ENCODE measurements at regions not wholly inside any gene's neighbourhood (a gene's known extent, or its start where the extent isn't known, plus 50 kb on each side); places are given as distances from the start of the nearest gene placed in this dataset.

DNA sequence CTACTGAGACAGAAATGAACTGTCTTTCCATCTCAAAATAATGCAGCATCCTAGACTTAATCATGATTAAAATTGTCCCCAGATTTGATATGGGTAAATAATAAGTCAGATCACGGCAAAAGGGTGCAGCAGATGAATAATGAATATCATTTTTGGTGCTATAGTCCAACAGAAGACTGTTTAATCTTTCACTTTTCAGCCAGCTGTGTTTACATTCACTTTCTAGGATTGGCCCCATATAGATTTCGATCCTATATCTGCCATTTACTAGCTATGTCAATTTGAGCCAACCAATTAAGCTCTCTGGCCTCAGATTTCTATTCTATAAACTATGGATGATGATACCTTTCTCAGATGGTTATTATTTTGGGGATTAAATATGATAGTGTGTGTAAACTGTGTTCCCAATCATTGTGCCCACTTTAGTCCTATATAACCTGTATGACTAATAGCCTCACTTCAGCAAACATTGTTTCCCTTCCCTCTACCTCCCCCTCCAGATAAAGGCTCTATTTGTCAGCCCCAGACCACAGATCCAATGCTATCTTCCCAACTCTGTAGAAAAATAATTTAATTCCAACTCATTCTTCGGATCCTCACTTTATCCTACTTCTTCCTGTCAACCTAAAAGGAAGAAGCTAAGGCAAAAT is 53.6 kb upstream of the NT5E start:
- H3K27me3 ChIP-seq (ENCODE audit: insufficient read depth, low read length, poor library complexity, severe bottlenecking), result no peaks in the 10 kb centered on the region
- no peak overlapping the region for H3K4me3 ChIP-seq (ENCODE audit: low read length)
- H3K27ac Mint-ChIP-seq, result no peak overlapping the region
- H3K4me1 Mint-ChIP-seq, result peaks cover 3 to 17% (median 7%) of the 10 kb centered on the region in 3 donors
- peaks cover 0 to 4% (median 0%) of the 10 kb centered on the region in 5 donors for H3K9me3 Mint-ChIP-seq
- H3K4me3 Mint-ChIP-seq, result no peak overlapping the region
- no peak overlapping the region for H3K27ac ChIP-seq (ENCODE audit: low read depth, low read length)
- H3K36me3 Mint-ChIP-seq, result no peaks in the 10 kb centered on the region
- POLR2A ChIA-PET, result no interaction called here
- CTCF ChIA-PET, result interaction anchor here (0.9 to 1.3 kb wide), 2 partner anchors 9 to 88 kb away, joined by 3 read pairs; no protein-coding TSS in a partner anchor
- DNase-seq, result no peak
- no peaks in the 10 kb centered on the region for H3K36me3 ChIP-seq (ENCODE audit: insufficient read depth, low read length)
- no peaks in the 10 kb centered on the region for H3K9me3 ChIP-seq (ENCODE audit: low read length)
- H3K27me3 Mint-ChIP-seq, result peaks cover 0 to 1% of the 10 kb centered on the region in 2 donors
- no peaks in the 10 kb centered on the region for H3K4me1 ChIP-seq (ENCODE audit: insufficient read depth, low read length)

DNA sequence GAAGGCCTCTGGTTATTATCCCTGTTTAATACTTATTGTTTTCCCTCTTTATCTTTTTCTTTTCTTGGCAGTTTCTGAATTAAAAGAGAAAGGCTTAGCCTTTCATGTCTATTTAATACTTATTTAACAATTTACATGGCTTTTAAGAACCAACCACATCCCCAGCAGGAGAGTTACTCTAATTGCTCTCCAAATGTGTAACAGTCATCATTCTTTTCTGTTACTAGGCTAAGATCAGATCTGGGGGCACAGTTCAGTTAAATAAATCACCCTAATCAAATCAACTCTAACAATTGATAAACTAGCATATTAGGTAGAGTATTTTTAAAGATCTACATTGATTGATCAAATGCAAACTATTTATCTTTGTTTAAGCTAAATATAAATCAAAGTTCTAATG is 54.1 kb upstream of the NT5E start:
- no peaks in the 10 kb centered on the region for H3K36me3 ChIP-seq (ENCODE audit: insufficient read depth, low read length)
- H3K4me3 ChIP-seq (ENCODE audit: low read length), result no peak overlapping the region
- Mint-ChIP-seq H3K27ac (no peak overlapping the region), H3K4me3 (no peak overlapping the region), H3K27me3 (peaks cover 1 to 2% of the 10 kb centered on the region in 2 donors), H3K9me3 (peaks cover 0 to 4% (median 0%) of the 10 kb centered on the region in 5 donors), H3K4me1 (peaks cover 0 to 11% (median 2%) of the 10 kb centered on the region in 3 donors), H3K36me3 (no peaks in the 10 kb centered on the region)
- no peaks in the 10 kb centered on the region for H3K27me3 ChIP-seq (ENCODE audit: insufficient read depth, low read length, poor library complexity, severe bottlenecking)
- CTCF ChIA-PET, result interaction anchor here (0.9 to 1.3 kb wide), 2 partner anchors 9 to 88 kb away, joined by 3 read pairs; no protein-coding TSS in a partner anchor
- H3K4me1 ChIP-seq (ENCODE audit: insufficient read depth, low read length), result no peaks in the 10 kb centered on the region
- POLR2A ChIA-PET, result no interaction called here
- no peak overlapping the region for H3K27ac ChIP-seq (ENCODE audit: low read depth, low read length)
- H3K9me3 ChIP-seq (ENCODE audit: low read length), result no peaks in the 10 kb centered on the region
- no peak for DNase-seq

DNA sequence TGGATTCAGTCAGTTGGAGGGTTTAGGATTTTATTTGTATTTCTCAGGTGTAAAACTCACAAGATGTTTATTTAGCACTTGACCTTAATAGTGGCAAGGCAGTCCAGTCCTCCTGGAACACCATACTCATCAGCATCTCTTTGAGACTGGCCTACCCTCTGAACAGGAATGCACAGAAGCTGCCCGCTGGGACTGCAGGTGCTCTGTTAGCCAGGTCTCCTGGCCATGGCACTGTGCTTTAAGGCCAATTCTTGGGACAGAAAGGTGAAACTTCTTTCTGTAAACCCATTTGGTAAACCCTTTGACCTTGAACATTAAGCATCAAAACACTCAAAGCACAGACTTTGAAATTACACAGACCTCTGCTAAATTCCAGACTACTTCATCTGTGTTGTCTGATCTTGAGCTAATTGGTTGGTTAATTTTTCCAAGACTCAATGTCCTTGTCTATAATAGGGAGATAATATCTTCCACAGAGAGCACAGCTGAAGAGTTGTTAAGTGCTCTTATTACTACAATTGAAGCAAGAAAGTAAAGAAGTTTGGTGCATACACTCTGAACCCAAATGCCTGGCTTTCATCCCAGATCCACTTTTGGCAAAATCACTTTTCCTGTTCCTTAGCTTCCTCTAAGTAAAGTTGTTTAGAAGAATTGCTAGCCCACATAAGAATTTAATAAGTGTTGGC is 54.9 kb upstream of the NT5E start:
- H3K4me3 Mint-ChIP-seq, result no peak overlapping the region
- CTCF ChIA-PET, result interaction anchor here (1.3 kb wide), 1 partner anchor 89 kb away, joined by 3 read pairs; no protein-coding TSS in a partner anchor
- POLR2A ChIA-PET, result no interaction called here

DNA sequence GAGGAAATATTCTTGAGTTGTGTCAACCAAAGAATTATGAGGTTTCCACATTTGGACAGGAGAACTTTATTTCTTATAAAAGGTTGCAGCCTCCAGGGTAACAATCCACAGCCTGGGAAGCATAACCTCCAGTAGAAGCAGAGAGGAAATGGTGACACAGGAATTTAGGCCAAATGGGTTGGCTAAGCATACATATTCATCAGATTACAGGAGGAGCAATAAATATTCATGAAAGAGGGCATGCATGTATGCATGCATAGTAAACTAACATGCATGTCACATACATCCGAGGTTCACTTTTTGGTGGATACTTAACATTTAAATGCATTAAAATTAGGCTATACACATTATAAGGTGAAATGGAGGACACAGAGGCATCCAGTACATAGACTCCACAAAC is 55.7 kb upstream of the NT5E start:
- no peak for DNase-seq
- peaks cover 1 to 4% of the 10 kb centered on the region in 2 donors for H3K27me3 Mint-ChIP-seq
- POLR2A ChIA-PET, result no interaction called here
- H3K27me3 ChIP-seq (ENCODE audit: insufficient read depth, low read length, poor library complexity, severe bottlenecking), result no peaks in the 10 kb centered on the region
- no peak overlapping the region for H3K4me3 ChIP-seq (ENCODE audit: low read length)
- H3K4me1 ChIP-seq (ENCODE audit: insufficient read depth, low read length), result no peaks in the 10 kb centered on the region
- H3K36me3 ChIP-seq (ENCODE audit: insufficient read depth, low read length), result no peaks in the 10 kb centered on the region
- H3K27ac Mint-ChIP-seq, result no peak overlapping the region
- no peaks in the 10 kb centered on the region for H3K36me3 Mint-ChIP-seq
- H3K4me1 Mint-ChIP-seq, result no peaks in the 10 kb centered on the region
- CTCF ChIA-PET, result no interaction called here
- peaks cover 0 to 4% (median 0%) of the 10 kb centered on the region in 5 donors for H3K9me3 Mint-ChIP-seq
- no peak overlapping the region for H3K4me3 Mint-ChIP-seq
- H3K9me3 ChIP-seq (ENCODE audit: low read length), result no peaks in the 10 kb centered on the region
- H3K27ac ChIP-seq (ENCODE audit: low read depth, low read length), result no peak overlapping the region

More for the DNA sequence above, 54.9 kb upstream of the NT5E start:
- no peak overlapping the region for H3K4me3 ChIP-seq (ENCODE audit: low read length)
- Mint-ChIP-seq H3K4me1 (peaks cover 0 to 5% (median 0%) of the 10 kb centered on the region in 3 donors), H3K27ac (no peak overlapping the region), H3K27me3 (peaks cover 1 to 4% of the 10 kb centered on the region in 2 donors), H3K36me3 (no peaks in the 10 kb centered on the region), H3K9me3 (peaks cover 0 to 4% (median 0%) of the 10 kb centered on the region in 5 donors)
- H3K4me1 ChIP-seq (ENCODE audit: insufficient read depth, low read length), result no peaks in the 10 kb centered on the region
- H3K27ac ChIP-seq (ENCODE audit: low read depth, low read length), result no peak overlapping the region
- H3K27me3 ChIP-seq (ENCODE audit: insufficient read depth, low read length, poor library complexity, severe bottlenecking), result no peaks in the 10 kb centered on the region
- DNase-seq, result no peak
- H3K36me3 ChIP-seq (ENCODE audit: insufficient read depth, low read length), result no peaks in the 10 kb centered on the region
- H3K9me3 ChIP-seq (ENCODE audit: low read length), result no peaks in the 10 kb centered on the region

DNA sequence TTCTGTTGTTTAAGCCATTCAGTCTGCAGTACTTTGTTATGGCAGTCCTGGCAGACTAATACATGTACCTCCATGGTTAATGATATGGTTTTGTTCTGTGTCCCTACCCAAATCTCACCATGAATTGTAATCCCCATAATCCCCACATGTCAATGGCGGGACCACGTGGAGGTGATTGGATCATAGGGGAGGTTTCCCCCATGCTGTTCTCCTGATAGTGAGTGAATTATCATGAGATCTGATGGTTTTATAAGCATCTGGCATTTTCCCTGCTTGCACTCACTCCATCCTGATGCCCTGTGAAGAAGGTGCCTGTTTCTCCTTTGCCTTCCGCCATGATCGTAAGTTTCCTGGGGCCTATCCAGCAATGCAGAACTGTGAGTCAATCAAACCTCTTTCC is 57.5 kb upstream of the NT5E start:
- Mint-ChIP-seq H3K36me3 (no peaks in the 10 kb centered on the region), H3K9me3 (peaks cover 0 to 3% (median 0%) of the 10 kb centered on the region in 5 donors), H3K27me3 (peaks cover 0 to 4% of the 10 kb centered on the region in 2 donors), H3K4me1 (no peaks in the 10 kb centered on the region), H3K27ac (peak overlapping the region in 1 of 8 donors; percentile 6), H3K4me3 (no peak overlapping the region)
- no peak overlapping the region for H3K27ac ChIP-seq (ENCODE audit: low read depth, low read length)
- ChIA-PET CTCF (interaction anchor here (2.1 kb wide), 1 partner anchor 58 kb away, joined by 5 read pairs; the partner anchor contains the start of gene NT5E), POLR2A (no interaction called here)
- H3K27me3 ChIP-seq (ENCODE audit: insufficient read depth, low read length, poor library complexity, severe bottlenecking), result no peaks in the 10 kb centered on the region
- no peaks in the 10 kb centered on the region for H3K36me3 ChIP-seq (ENCODE audit: insufficient read depth, low read length)
- H3K4me1 ChIP-seq (ENCODE audit: insufficient read depth, low read length), result no peaks in the 10 kb centered on the region
- no peak overlapping the region for H3K4me3 ChIP-seq (ENCODE audit: low read length)
- H3K9me3 ChIP-seq (ENCODE audit: low read length), result no peaks in the 10 kb centered on the region
- DNase-seq, result no peak

DNA sequence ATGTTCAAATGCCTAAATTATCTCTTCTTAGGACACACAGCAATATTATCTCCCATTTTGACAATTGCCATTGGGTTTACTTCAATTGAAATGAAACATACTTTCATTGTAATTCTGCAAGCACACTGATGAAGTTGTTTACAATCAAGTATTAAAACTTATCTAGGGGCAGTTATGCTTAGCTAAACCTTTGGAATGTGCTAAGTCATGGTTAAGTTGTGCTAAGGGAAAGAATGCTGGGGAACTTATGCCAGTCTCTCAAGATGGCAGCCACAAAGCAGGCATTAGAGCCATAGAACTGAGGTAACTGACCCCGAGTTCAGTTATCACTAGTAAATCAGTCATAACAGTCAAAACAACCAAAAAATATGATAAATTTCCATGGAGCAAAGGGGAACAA is 59.1 kb upstream of the NT5E start:
- Mint-ChIP-seq H3K9me3 (peaks cover 0 to 3% (median 0%) of the 10 kb centered on the region in 5 donors), H3K27me3 (peaks cover 0 to 4% of the 10 kb centered on the region in 2 donors), H3K36me3 (no peaks in the 10 kb centered on the region), H3K4me1 (no peaks in the 10 kb centered on the region), H3K4me3 (no peak overlapping the region), H3K27ac (no peak overlapping the region)
- no peaks in the 10 kb centered on the region for H3K36me3 ChIP-seq (ENCODE audit: insufficient read depth, low read length)
- H3K9me3 ChIP-seq (ENCODE audit: low read length), result no peaks in the 10 kb centered on the region
- no peaks in the 10 kb centered on the region for H3K27me3 ChIP-seq (ENCODE audit: insufficient read depth, low read length, poor library complexity, severe bottlenecking)
- ChIA-PET POLR2A (no interaction called here), CTCF (interaction anchor here (2.1 kb wide), 1 partner anchor 59 kb away, joined by 5 read pairs; the partner anchor contains the start of gene NT5E)
- H3K4me3 ChIP-seq (ENCODE audit: low read length), result no peak overlapping the region
- no peak for DNase-seq
- no peak overlapping the region for H3K27ac ChIP-seq (ENCODE audit: low read depth, low read length)
- no peaks in the 10 kb centered on the region for H3K4me1 ChIP-seq (ENCODE audit: insufficient read depth, low read length)

DNA sequence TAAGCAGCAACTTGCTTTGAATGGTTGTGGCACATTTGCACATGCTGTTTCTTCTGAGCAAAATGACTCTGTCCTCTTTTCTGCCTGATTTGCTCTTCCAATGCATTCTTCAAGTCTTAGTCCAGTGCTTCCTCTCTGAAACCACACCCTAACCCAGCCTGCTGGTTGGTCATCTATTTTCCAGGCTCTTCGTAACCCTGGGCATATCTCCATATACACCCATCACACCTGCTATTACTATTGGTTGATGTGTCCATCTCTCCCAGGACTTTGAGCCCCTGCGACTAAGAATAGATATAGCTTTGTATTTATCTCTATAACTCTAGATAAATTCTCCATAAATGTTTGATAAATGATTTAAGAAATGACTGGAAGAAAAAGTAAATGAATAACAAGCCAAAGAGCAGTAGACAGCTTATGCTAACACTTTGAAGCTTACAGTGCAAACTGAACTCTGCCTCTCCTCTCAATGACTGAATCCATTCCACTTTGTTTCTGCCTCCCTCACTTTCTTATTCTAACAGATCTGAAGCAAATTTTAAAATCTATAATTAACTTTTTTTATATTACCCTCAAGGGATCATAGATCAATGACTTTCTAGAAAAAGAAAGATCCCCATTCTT is 59.7 kb upstream of the NT5E start:
- Histone ChIP-seq H3K4me3 (ENCODE audit: low read length) (no peak overlapping the region), H3K4me1 (ENCODE audit: insufficient read depth, low read length) (no peaks in the 10 kb centered on the region), H3K9me3 (ENCODE audit: low read length) (no peaks in the 10 kb centered on the region), H3K27ac (ENCODE audit: low read depth, low read length) (no peak overlapping the region), H3K36me3 (ENCODE audit: insufficient read depth, low read length) (no peaks in the 10 kb centered on the region), H3K27me3 (ENCODE audit: insufficient read depth, low read length, poor library complexity, severe bottlenecking) (no peaks in the 10 kb centered on the region)
- Mint-ChIP-seq H3K27me3 (peaks cover 0 to 4% of the 10 kb centered on the region in 2 donors), H3K4me1 (no peaks in the 10 kb centered on the region), H3K4me3 (no peak overlapping the region), H3K27ac (no peak overlapping the region), H3K9me3 (peaks cover 0 to 3% (median 0%) of the 10 kb centered on the region in 5 donors), H3K36me3 (no peaks in the 10 kb centered on the region)
- DNase-seq, result no peak
- CTCF ChIA-PET, result interaction anchor here (2.1 kb wide), 1 partner anchor 60 kb away, joined by 5 read pairs; the partner anchor contains the start of gene NT5E
- POLR2A ChIA-PET, result no interaction called here

All from CD8-positive, alpha-beta memory T cell (primary cell).